Psoas muscle (tissue), 7 donors: ENCODE measurements at regions not wholly inside any gene's neighbourhood (a gene's known extent, or its start where the extent isn't known, plus 50 kb on each side); places are given as distances from the start of the nearest gene placed in this dataset.

ENCODE experiments used
- ATAC-seq, 4 donors: fragments of 200-7000 bp; cut with Tn5 transposase; one replicate each; pipeline ENCODE4 v1.9.1; 2020; ENCODE audit warnings: moderate library complexity in 3 of 4, mild to moderate bottlenecking in 2 of 4
- DNase-seq, 2 donors: peaks; one replicate each; pipeline ENCODE4 v3.0.0-alpha.2; 2020
- H3K27ac ChIP-seq: fragments of 200-600 bp; one replicate; pipeline ENCODE4 v1.8.0; 2022
- H3K27me3 ChIP-seq, 3 donors: fragments of 200-600 bp in 1 of 3; one replicate each; pipeline versions ENCODE4 v1.6.1 to v1.8.0; 2013 to 2022; ENCODE audit warnings: low read length in 2 of 3, mild to moderate bottlenecking in 2 of 3, moderate library complexity in 1 of 3; ENCODE audit not compliant: insufficient read depth in 3 of 3
- H3K36me3 ChIP-seq, 2 donors: fragments of 200-600 bp in 1 of 2; one replicate each; pipeline versions ENCODE4 v1.6.1 to v1.8.0; 2013 to 2022; ENCODE audit warnings: low read depth in 1 of 2, mild to moderate bottlenecking in 1 of 2, moderate library complexity in 1 of 2; ENCODE audit not compliant: insufficient read depth in 1 of 2
- H3K4me1 ChIP-seq: fragments of 200-600 bp; one replicate; pipeline ENCODE4 v1.8.0; 2022
- H3K4me3 ChIP-seq: fragments of 200-600 bp; one replicate; pipeline ENCODE4 v1.8.0; 2022; ENCODE audit warnings: mild to moderate bottlenecking
- H3K9me3 ChIP-seq: fragments of 200-600 bp; one replicate; pipeline ENCODE4 v1.8.0; 2022
- CTCF ChIP-seq: fragments of 200-600 bp; IDR thresholded peaks from one replicate; pipeline ENCODE4 v1.8.0; 2022; ENCODE audit warnings: antibody characterized with exemption
- WGBS, 3 donors: extraction: QIAGEN DNeasy Blood & Tissue Kit; methylation state at CpG; one replicate each; pipeline versions ENCODE4 v1.1.6 to v1.1.7; 2013; 5-methylcytosine and 5-hydroxymethylcytosine counted together
- intact Hi-C, 2 donors: fragments of 100-400 bp; cut with DNase I; formaldehyde crosslinking; loops; one replicate each; pipeline versions ENCODE4 v1.11.0 to v1.14.2; 2022
- donor health status: healthy with polysubstance abuse.
- donor health status: DM: no; HTN: no; CAD: no; lungs with moderate emphysema.
- donor health status: Bipolar disorder and iron deficiency.
- donor health status: healthy.
- donor health status: DM: yes; HTN: yes; CAD: no.
- donor health status: DM: no; HTN: no; CAD: no.
- donor health status: DM: yes; HTN: yes; CAD: no.

- Histone ChIP-seq H3K4me1 (peaks cover 25% of the 10 kb centered on the region), H3K36me3 (no peaks in the 10 kb centered on the region), H3K27me3 (no peaks in the 10 kb centered on the region), H3K27ac (peak overlapping the region; percentile 82), H3K4me3 (peak overlapping the region; percentile 33), H3K9me3 (no peaks in the 10 kb centered on the region)
- DNase-seq (peak; percentile 22 to 65), ATAC-seq (peak; percentile 92 to 99 (median 96))
- no peak for TF ChIP-seq CTCF
- WGBS, 3 donors = 18 to 39% (median 18%) methylated on average over 4 of the region's 4 CpGs
- intact Hi-C loops = no loop called here
These were observed 94.7 kb downstream of the DISP1 start for GRCh38 chr1:222909586-222909985.

- no peaks in the 10 kb centered on the region for H3K27me3 ChIP-seq
- H3K4me1 ChIP-seq = peaks cover 34% of the 10 kb centered on the region
- H3K36me3 ChIP-seq = no peaks in the 10 kb centered on the region
- peak overlapping the region; percentile 82 for H3K27ac ChIP-seq
- DNase-seq (no peak), ATAC-seq (peak; percentile 84 to 92 (median 88))
- H3K4me3 ChIP-seq = no peak overlapping the region
- H3K9me3 ChIP-seq = no peaks in the 10 kb centered on the region
- intact Hi-C loops = no loop called here
- TF ChIP-seq CTCF = no peak
These were observed 95.9 kb downstream of the DISP1 start for GRCh38 chr1:222910699-222911098.

- Histone ChIP-seq H3K4me1 (peaks cover 34% of the 10 kb centered on the region), H3K27ac (no peak overlapping the region), H3K9me3 (peaks cover 3% of the 10 kb centered on the region), H3K27me3 (no peaks in the 10 kb centered on the region), H3K4me3 (no peak overlapping the region), H3K36me3 (no peaks in the 10 kb centered on the region)
- intact Hi-C loops = no loop called here
- ATAC-seq (no peak), DNase-seq (no peak)
- no peak for TF ChIP-seq CTCF
- WGBS, 3 donors = 71 to 97% (median 78%) methylated on average over 1 of the region's 1 CpG
These were observed 97.0 kb downstream of the DISP1 start for GRCh38 chr1:222911866-222912265.

- intact Hi-C loops = no loop called here
- H3K4me3 ChIP-seq = no peak overlapping the region
- TF ChIP-seq CTCF = no peak
- no peak overlapping the region for H3K27ac ChIP-seq
- no peaks in the 10 kb centered on the region for H3K27me3 ChIP-seq
- H3K9me3 ChIP-seq = peaks cover 6% of the 10 kb centered on the region
- peaks cover 34% of the 10 kb centered on the region for H3K4me1 ChIP-seq
- H3K36me3 ChIP-seq = no peaks in the 10 kb centered on the region
- DNase-seq (no peak), ATAC-seq (no peak)
These were observed 97.9 kb downstream of the DISP1 start for GRCh38 chr1:222912730-222913129.

GRCh38 chr1:222914861-222915632 lies 100.2 kb downstream of the DISP1 start:
- H3K27ac ChIP-seq = no peak overlapping the region
- no peaks in the 10 kb centered on the region for H3K36me3 ChIP-seq
- TF ChIP-seq CTCF = no peak
- peaks cover 23% of the 10 kb centered on the region for H3K4me1 ChIP-seq
- intact Hi-C loops = no loop called here
- no peaks in the 10 kb centered on the region for H3K27me3 ChIP-seq
- peak in 3 of 4 donors; percentile 65 to 84 (median 65) for ATAC-seq
- no peak overlapping the region for H3K4me3 ChIP-seq
- WGBS, 3 donors = 91 to 95% (median 94%) methylated on average over 2 of the region's 2 CpGs
- DNase-seq = no peak
- peaks cover 6% of the 10 kb centered on the region for H3K9me3 ChIP-seq
